ENCODE measurements at regions not wholly inside any gene's neighbourhood (a gene's known extent, or its start where the extent isn't known, plus 50 kb on each side); places are given as distances from the start of the nearest gene placed in this dataset.
"Not testable (repeated sequence)": the region's sequence is repeated elsewhere in the genome, so short reads cannot be mapped to it uniquely, and the experiment has no call there.

GRCh38 chr14:89743828-89744227 is 210.7 kb downstream of the EFCAB11 start:
- no peak for DNase-seq (ENCODE audit: low read depth)

GRCh38 chr14:89740241-89740640 is 214.3 kb downstream of the EFCAB11 start:
- DNase-seq (ENCODE audit: low read depth): no peak

GRCh38 chr14:89736881-89737280 is 217.6 kb downstream of the EFCAB11 start:
- no peak for DNase-seq (ENCODE audit: low read depth)

- no peak for DNase-seq (ENCODE audit: low read depth)
Measured at GRCh38 chr14:89731396-89731933, 223.1 kb downstream of the EFCAB11 start.

GRCh38 chr14:89730687-89731086 is 223.8 kb downstream of the EFCAB11 start:
- no peak for DNase-seq (ENCODE audit: low read depth)

DNA sequence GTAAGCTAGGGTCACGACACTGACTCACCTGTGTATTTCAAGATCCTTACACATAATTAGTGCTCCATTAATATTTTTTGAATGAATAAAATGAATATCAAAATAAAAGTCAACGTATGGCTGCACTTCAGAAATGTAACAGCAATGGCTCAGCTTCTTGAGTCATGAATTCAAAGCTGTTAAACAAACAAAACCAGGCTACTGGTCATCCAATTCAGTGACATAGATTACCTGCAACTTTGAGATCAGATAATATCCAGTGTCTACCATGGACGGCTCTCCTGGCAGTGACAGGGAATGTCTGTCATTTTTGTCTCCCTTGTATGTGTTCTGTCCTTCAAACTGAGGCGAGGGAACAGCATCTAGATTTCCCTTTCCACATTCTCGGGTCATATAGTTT is 225.6 kb downstream of the EFCAB11 start:
- DNase-seq (ENCODE audit: low read depth): no peak

GRCh38 chr14:89726226-89726625 is 228.3 kb downstream of the EFCAB11 start:
- not testable (repeated sequence) for DNase-seq (ENCODE audit: low read depth)

DNA sequence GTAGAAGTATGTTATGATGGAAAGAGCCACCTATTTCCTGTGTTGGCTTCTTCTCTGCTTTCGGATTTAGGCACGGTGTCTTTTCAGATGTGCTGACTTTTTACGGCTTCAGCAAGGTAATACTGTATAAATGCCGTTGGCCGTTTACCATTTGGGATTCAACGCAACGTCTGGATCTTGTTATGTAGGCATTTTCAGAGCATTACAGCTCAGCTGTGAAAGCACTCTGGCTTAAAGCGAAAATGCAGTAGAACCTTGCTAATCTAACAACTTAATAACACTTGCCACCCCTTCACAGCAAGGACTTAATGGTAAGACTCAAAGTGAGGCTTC is 229.9 kb downstream of the EFCAB11 start:
- no peak for DNase-seq (ENCODE audit: low read depth)

- no peak for DNase-seq (ENCODE audit: low read depth)
Measured at GRCh38 chr14:89723930-89724627, 230.5 kb downstream of the EFCAB11 start.

GRCh38 chr14:89721956-89722355 is 232.6 kb downstream of the EFCAB11 start:
- DNase-seq (ENCODE audit: low read depth): no peak

GRCh38 chr14:89720741-89721729 is 233.5 kb downstream of the EFCAB11 start:
- DNase-seq (ENCODE audit: low read depth): peak; percentile 71

- DNase-seq (ENCODE audit: low read depth): peak; percentile 19
Measured at GRCh38 chr14:89720076-89720687, 234.3 kb downstream of the EFCAB11 start.

GRCh38 chr14:89719366-89720075 is 235.0 kb downstream of the EFCAB11 start:
- no peak for DNase-seq (ENCODE audit: low read depth)

- no peak for DNase-seq (ENCODE audit: low read depth)
Measured at GRCh38 chr14:89708982-89709625, 245.4 kb downstream of the EFCAB11 start.

- DNase-seq (ENCODE audit: low read depth): no peak
Measured at GRCh38 chr14:89707086-89707485, 247.4 kb downstream of the EFCAB11 start.

DNA sequence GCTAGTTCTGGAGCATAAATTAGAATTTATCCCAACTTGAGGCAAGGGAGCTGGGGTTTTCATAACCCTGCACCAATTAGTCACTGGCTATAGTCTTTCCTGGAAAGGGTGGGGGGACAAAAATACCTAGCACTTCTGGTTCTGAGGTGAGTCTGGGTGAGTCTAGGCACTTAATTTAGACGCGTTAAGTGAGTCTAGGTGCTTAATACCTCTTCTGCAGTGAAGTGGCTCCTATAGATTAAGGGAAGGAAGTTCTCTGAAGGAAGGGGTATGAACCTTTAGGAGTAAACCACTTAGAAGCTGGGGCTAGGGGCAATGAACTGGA is 251.7 kb downstream of the EFCAB11 start:
- DNase-seq (ENCODE audit: low read depth): no peak

DNA sequence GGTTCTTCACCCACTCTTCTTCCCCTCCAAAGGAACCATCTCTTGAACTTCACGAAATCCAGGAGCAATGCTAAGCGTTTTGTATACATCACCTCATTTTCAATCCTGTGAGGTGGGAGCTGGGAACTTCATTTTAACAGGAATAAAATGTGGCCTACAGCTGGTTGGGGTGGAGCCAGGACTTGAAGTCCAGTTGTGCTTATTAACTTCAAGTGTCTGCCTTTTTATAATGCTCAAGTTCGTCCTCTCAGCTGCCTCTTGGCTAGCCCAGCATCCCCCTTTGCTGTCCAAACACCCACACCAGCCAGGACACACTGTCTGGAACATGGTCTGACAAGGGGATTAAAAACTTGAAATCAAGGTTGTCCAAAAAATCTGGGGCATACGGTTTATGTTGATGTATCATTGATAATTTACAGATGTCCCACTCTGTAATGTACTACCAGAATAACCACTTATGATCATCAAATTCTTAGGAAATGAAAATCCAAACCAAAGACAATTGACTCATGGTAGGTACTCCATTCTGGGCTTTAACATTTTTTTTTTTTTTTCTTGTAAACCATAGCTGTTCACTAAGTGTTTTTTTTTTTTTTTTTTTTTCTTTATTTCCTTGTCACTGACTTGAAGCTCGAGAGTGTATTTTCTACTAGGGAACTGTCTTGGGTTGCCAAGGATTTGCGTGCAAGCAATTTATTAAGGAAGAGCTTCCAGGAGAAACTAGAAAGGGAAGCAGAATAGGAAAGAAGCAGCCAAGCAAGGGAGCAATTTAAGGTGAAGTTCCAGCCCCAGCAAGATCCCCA is 252.3 kb downstream of the EFCAB11 start:
- DNase-seq (ENCODE audit: low read depth): no peak

DNA sequence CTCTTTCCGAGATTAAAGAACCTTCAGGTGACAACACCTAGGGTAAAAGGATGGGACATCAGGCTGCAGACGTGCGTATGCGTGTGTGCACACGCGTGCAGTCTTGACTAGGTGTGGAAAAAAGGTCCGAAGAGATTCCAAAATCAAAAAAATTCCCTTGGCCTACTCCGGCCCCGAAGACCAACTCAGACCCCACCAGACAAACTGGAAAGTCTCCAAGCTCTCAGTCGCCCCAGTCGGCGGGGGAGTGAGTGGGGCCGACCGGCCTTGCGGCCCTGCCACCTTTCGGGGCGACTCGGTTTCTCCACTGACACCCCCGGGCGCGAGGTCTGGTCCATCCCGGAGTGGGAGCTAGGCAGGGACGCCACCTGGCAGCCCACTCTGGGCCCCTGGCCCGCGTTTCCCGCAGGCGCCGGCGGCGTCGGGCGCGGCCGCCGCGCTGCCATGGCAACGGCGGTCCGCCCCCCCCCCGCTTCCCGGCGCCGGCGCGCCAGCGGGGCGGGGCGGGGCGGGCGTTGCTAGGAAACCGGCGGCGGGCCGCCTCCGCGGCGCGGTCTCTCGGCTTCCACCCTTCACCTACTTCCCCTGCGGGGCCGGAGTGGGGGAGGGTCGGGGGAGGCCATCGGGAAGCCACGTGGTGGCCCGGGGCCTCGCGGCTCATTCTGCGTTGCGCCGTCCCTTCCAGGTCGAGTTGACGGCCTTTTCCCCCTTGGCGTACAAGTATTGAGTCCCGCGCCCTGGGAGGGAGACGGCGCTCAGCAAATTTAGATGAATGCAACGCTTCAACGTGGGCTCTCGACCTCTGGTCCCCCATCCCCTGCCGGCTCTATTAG is 253.1 kb downstream of the EFCAB11 start:
- DNase-seq (ENCODE audit: low read depth): peak; percentile 73

- DNase-seq (ENCODE audit: low read depth): no peak
Measured at GRCh38 chr14:89700801-89701200, 253.7 kb downstream of the EFCAB11 start.

- no peak for DNase-seq (ENCODE audit: low read depth)
Measured at GRCh38 chr14:89699071-89699470, 255.5 kb downstream of the EFCAB11 start.

All from T-helper 22 cell (primary cell).